H1 (cell line): ENCODE measurements at regions not wholly inside any gene's neighbourhood (a gene's known extent, or its start where the extent isn't known, plus 50 kb on each side); places are given as distances from the start of the nearest gene placed in this dataset.

Experiments used
- CTCF ChIA-PET: fragments of 300-600 bp; sonication (Branson Sonifier 250); formaldehyde crosslinking; loops from one replicate; lab custom pipeline; 2021; ENCODE audit not compliant: partially characterized antibody; lab: Charles Lee
- POLR2A ChIA-PET: fragments of 300-600 bp; sonication (Branson Sonifier 250); formaldehyde crosslinking; loops from one replicate; lab custom pipeline; 2021; ENCODE audit warnings: inconsistent platforms; ENCODE audit not compliant: partially characterized antibody; lab: Charles Lee
- DNase-seq, 2 experiments: peaks; one replicate each; pipeline versions ENCODE4 v3.0.0 to v3.0.0-alpha.2; 2010 to 2022; ENCODE audit warnings: low spot score in 2 of 2, low read depth in 1 of 2, mixed read lengths in 1 of 2
- FAIRE-seq: peaks from 2 replicates; lab custom pipeline; 2011; peaks lifted over from hg19 to GRCh38; lab: Jason Lieb, UNC
- H2AFZ ChIP-seq: 2 replicates; pipeline ENCODE4 v1.8.1; 2012; ENCODE audit warnings: low read length, inconsistent platforms
- H2AK5ac ChIP-seq: 2 replicates; pipeline ENCODE4 v1.6.1; 2013; ENCODE audit warnings: low read depth, low read length
- H2BK120ac ChIP-seq: replicated peaks from 2 replicates; pipeline ENCODE3; 2013; ENCODE audit warnings: low read depth, low read length, inconsistent platforms
- H2BK12ac ChIP-seq: 2 replicates; pipeline ENCODE4 v1.6.1; 2013; ENCODE audit warnings: low read depth, low read length
- H2BK15ac ChIP-seq: 2 replicates; pipeline ENCODE4 v1.6.1; 2013; ENCODE audit warnings: low read length
- H2BK20ac ChIP-seq: 2 replicates; pipeline ENCODE4 v1.6.1; 2013; ENCODE audit warnings: low read length
- H2BK5ac ChIP-seq: 2 replicates; pipeline ENCODE4 v1.6.1; 2013; ENCODE audit warnings: low read depth, low read length
- H3K14ac ChIP-seq: 2 replicates; pipeline ENCODE4 v1.6.1; 2013; ENCODE audit warnings: inconsistent platforms; ENCODE audit not compliant: insufficient read length
- H3K18ac ChIP-seq: 2 replicates; pipeline ENCODE4 v1.6.1; 2013; ENCODE audit warnings: low read length; ENCODE audit errors: extremely low read depth
- H3K23ac ChIP-seq: 2 replicates; pipeline ENCODE4 v1.6.1; 2013; ENCODE audit warnings: inconsistent platforms; ENCODE audit not compliant: insufficient read length
- H3K23me2 ChIP-seq: 2 replicates; pipeline ENCODE4 v1.6.1; 2013; ENCODE audit warnings: low read depth, low read length
- H3K27ac ChIP-seq: 2 replicates; pipeline ENCODE4 v1.6.1; 2011; ENCODE audit warnings: low read depth, low read length, inconsistent platforms
- H3K27me3 ChIP-seq, 4 experiments: replicated peaks in 1 of 4; 1 replicate in 1 of 4; 2 replicates in 3 of 4; pipeline versions ENCODE4 v1.6.1 to v1.8.1; 2011 to 2013; ENCODE audit warnings: low read length in 3 of 4, mild to moderate bottlenecking in 3 of 4, inconsistent platforms in 2 of 4, mixed read lengths in 2 of 4, moderate library complexity in 1 of 4; ENCODE audit not compliant: control insufficient read depth in 3 of 4, insufficient read depth in 3 of 4; ENCODE audit errors: extremely low read depth in 1 of 4
- H3K36me3 ChIP-seq, 4 experiments: 2 replicates each; pipeline versions ENCODE4 v1.6.1 to v1.8.1; 2011 to 2013; ENCODE audit warnings: mild to moderate bottlenecking in 4 of 4, low read length in 3 of 4, moderate library complexity in 2 of 4, control low read depth in 1 of 4, inconsistent platforms in 1 of 4; ENCODE audit not compliant: insufficient read depth in 4 of 4, control insufficient read depth in 2 of 4
- H3K4ac ChIP-seq: replicated peaks from 2 replicates; pipeline ENCODE3; 2013; ENCODE audit warnings: low read length, low read depth, mixed read lengths, inconsistent platforms; ENCODE audit not compliant: insufficient read length
- H3K4me1 ChIP-seq, 4 experiments: replicated peaks in 1 of 4; 1 replicate in 1 of 4; 2 replicates in 3 of 4; pipeline versions ENCODE4 v1.6.1 to v1.8.1; 2011 to 2013; ENCODE audit warnings: low read length in 3 of 4, inconsistent platforms in 2 of 4, mixed read lengths in 1 of 4; ENCODE audit not compliant: insufficient read depth in 4 of 4, control insufficient read depth in 3 of 4
- H3K4me2 ChIP-seq, 2 experiments: 2 replicates each; pipeline versions ENCODE4 v1.6.1 to v1.8.1; 2011 to 2013; ENCODE audit warnings: low read depth in 2 of 2, low read length in 2 of 2, control low read depth in 1 of 2, inconsistent platforms in 1 of 2, mild to moderate bottlenecking in 1 of 2; ENCODE audit not compliant: insufficient read depth in 1 of 2
- H3K4me3 ChIP-seq, 4 experiments: fragments of 200-600, 300-600 bp in 1 of 4; sonication (generic), shearing (Covaris generic), sonication (Bioruptor Twin) in 1 of 4; 2 replicates each; pipeline versions ENCODE4 v1.5.1 to v1.8.1; 2011 to 2016; ENCODE audit warnings: low read length in 4 of 4, low read depth in 3 of 4, control low read depth in 2 of 4, inconsistent platforms in 2 of 4, mild to moderate bottlenecking in 2 of 4, mixed read lengths in 1 of 4, moderate library complexity in 1 of 4; ENCODE audit not compliant: insufficient read depth in 2 of 4; ENCODE audit errors: extremely low read depth in 1 of 4
- H3K56ac ChIP-seq: replicated peaks from 2 replicates; pipeline ENCODE3; 2013; ENCODE audit warnings: low read depth, mild to moderate bottlenecking, mixed read lengths, low read length, inconsistent platforms; ENCODE audit not compliant: insufficient read length
- H3K79me1 ChIP-seq: 2 replicates; pipeline ENCODE4 v1.6.1; 2013; ENCODE audit warnings: low read depth, low read length, control low read depth
- H3K79me2 ChIP-seq, 2 experiments: 2 replicates each; pipeline versions ENCODE4 v1.6.1 to v1.8.1; 2012 to 2013; ENCODE audit warnings: low read length in 2 of 2, mild to moderate bottlenecking in 2 of 2, inconsistent platforms in 1 of 2; ENCODE audit not compliant: insufficient read depth in 2 of 2, control insufficient read depth in 1 of 2
- H3K9ac ChIP-seq, 4 experiments: replicated peaks in 1 of 4; 1 replicate in 1 of 4; 2 replicates in 3 of 4; pipeline versions ENCODE4 v1.6.1 to v1.8.1; 2011 to 2013; ENCODE audit warnings: low read depth in 3 of 4, low read length in 3 of 4, control low read depth in 2 of 4, mild to moderate bottlenecking in 2 of 4, moderate library complexity in 2 of 4, inconsistent platforms in 1 of 4; ENCODE audit errors: extremely low read depth in 1 of 4
- H3K9me3 ChIP-seq, 2 experiments: 2 replicates each; pipeline versions ENCODE4 v1.6.1 to v1.8.1; 2012 to 2013; ENCODE audit warnings: mild to moderate bottlenecking in 2 of 2, moderate library complexity in 2 of 2, control low read depth in 1 of 2, inconsistent platforms in 1 of 2, low read depth in 1 of 2, low read length in 1 of 2, mixed read lengths in 1 of 2; ENCODE audit not compliant: insufficient read depth in 2 of 2
- H4K20me1 ChIP-seq, 2 experiments: replicated peaks in 1 of 2; 2 replicates each; pipeline versions ENCODE3 to v1.8.1; 2011 to 2013; ENCODE audit warnings: inconsistent platforms in 2 of 2, low read length in 2 of 2, mild to moderate bottlenecking in 1 of 2; ENCODE audit not compliant: insufficient read depth in 2 of 2, control insufficient read depth in 1 of 2
- H4K5ac ChIP-seq: 2 replicates; pipeline ENCODE4 v1.6.1; 2013; ENCODE audit warnings: low read length, low read depth, mixed read lengths, inconsistent platforms; ENCODE audit not compliant: insufficient read length
- H4K8ac ChIP-seq: 2 replicates; pipeline ENCODE4 v1.8.0; 2013; ENCODE audit warnings: mild to moderate bottlenecking, moderate library complexity, low read length, inconsistent platforms; ENCODE audit not compliant: insufficient read depth; ENCODE audit errors: extremely low read depth
- H4K91ac ChIP-seq: replicated peaks from 2 replicates; pipeline ENCODE3; 2013; ENCODE audit warnings: low read length, mixed read lengths, inconsistent platforms; ENCODE audit not compliant: insufficient read length
- BACH1 ChIP-seq: IDR thresholded peaks from 2 replicates; pipeline ENCODE4 v1.6.1; 2012; ENCODE audit warnings: low read length, improper control_type of control experiment
- BCL11A ChIP-seq, 2 experiments: IDR thresholded peaks; one replicate each; pipeline ENCODE4 v1.6.1; 2011; ENCODE audit warnings: low read depth in 2 of 2, low read length in 2 of 2, mild to moderate bottlenecking in 2 of 2
- NRF1 ChIP-seq: IDR thresholded peaks from 2 replicates; pipeline ENCODE4 v1.6.1; 2011; ENCODE audit warnings: mild to moderate bottlenecking, low read depth, low read length, improper control_type of control experiment
- POLR2AphosphoS5 ChIP-seq: IDR thresholded peaks from 2 replicates; pipeline ENCODE4 v1.6.1; 2011; ENCODE audit warnings: low read depth, low read length
- RAD21 ChIP-seq, 2 experiments: IDR thresholded peaks in 1 of 2; conservative IDR thresholded peaks in 1 of 2; 2 replicates each; pipeline ENCODE4 v1.6.1; 2011; ENCODE audit warnings: low read depth in 2 of 2, low read length in 2 of 2, improper control_type of control experiment in 1 of 2, inconsistent platforms in 1 of 2, mild to moderate bottlenecking in 1 of 2, moderate library complexity in 1 of 2
- RFX5 ChIP-seq: IDR thresholded peaks from 2 replicates; pipeline ENCODE4 v1.6.1; 2011; ENCODE audit warnings: low read depth, low read length, improper control_type of control experiment, borderline replicate concordance
- WGBS, 2 experiments: shearing (Covaris generic) in 1 of 2; methylation state at CpG; one replicate each; pipeline versions ENCODE4 v1.1.6 to v1.1.7; 2013 to 2015; ENCODE audit warnings: low lambda C conversion rate in 2 of 2, mixed read lengths in 2 of 2, inconsistent platforms in 1 of 2, low coverage in 1 of 2, missing lambda C conversion rate in 1 of 2; ENCODE audit not compliant: insufficient replicate concordance in 2 of 2, insufficient coverage in 1 of 2, insufficient read length in 1 of 2; ENCODE audit errors: extremely low coverage in 1 of 2, missing lambda C conversion rate in 1 of 2; 5-methylcytosine and 5-hydroxymethylcytosine counted together

DNA sequence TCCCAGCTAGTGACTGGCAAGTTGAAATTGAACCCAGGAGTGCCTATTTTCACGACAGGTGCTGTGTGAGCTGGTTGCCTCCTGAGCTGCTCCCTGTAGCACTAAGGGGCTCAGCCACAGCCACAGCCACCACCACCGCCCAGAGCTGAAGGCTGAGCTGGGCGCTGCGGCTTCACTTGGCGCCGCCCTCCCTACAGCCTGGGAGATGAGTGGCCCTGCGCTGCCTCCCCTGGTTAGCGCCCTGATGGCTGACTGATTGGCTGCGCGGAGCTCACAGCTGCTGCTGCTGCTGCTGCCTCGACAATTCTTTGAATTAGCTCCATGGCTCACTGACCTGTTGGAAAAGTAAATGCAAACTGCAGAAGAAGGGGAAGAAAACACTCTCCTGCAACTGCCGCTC, 91.8 kb upstream of the TMEM132E start:
- ChIA-PET POLR2A (interaction anchor here (0.6 kb wide), 1 partner anchor 29 kb away, joined by 3 read pairs; no protein-coding TSS in a partner anchor), CTCF (interaction anchor here (0.6 to 3.6 kb wide), 12 partner anchors 10 to 233 kb away, joined by 3 to 18 read pairs (median 4); no protein-coding TSS in a partner anchor)
- Histone ChIP-seq H3K27me3 (no peaks in the 10 kb centered on the region; a peak in 3 of 7 replicates), H3K4ac (no peak overlapping the region), H3K18ac (no peak overlapping the region), H4K91ac (no peak overlapping the region), H2BK12ac (no peak overlapping the region), H2AK5ac (no peak overlapping the region), H4K20me1 (no peaks in the 10 kb centered on the region), H3K27ac (no peak overlapping the region), H2BK15ac (no peak overlapping the region), H3K56ac (no peak overlapping the region), H3K23ac (no peak overlapping the region), H3K4me3 (no peak overlapping the region), H2AFZ (no peak overlapping the region), H3K4me1 (peaks cover 0 to 2% (median 0%) of the 10 kb centered on the region in 4 experiments; a peak in 1 of 7 replicates), H3K9me3 (no peaks in the 10 kb centered on the region), H2BK20ac (no peak overlapping the region), H4K5ac (no peak overlapping the region), H2BK5ac (no peak overlapping the region), H3K79me2 (no peaks in the 10 kb centered on the region), H3K79me1 (no peaks in the 10 kb centered on the region), H3K36me3 (no peaks in the 10 kb centered on the region), H4K8ac (no peak overlapping the region), H3K23me2 (no peaks in the 10 kb centered on the region), H3K9ac (no peak overlapping the region), H3K14ac (no peak overlapping the region), H3K4me2 (no peak overlapping the region; a peak in 1 of 4 replicates), H2BK120ac (no peak overlapping the region)
- 41% methylated on average over 12 of the region's 12 CpGs; no CpG with 5 or more reads in 1 of the 2 experiments for WGBS, 2 experiments
- DNase-seq (peak in 1 of 2 experiments; percentile 54), FAIRE-seq (no peak)
- no peak for TF ChIP-seq BACH1
- no peak for TF ChIP-seq BCL11A (IDR thresholded peaks at IDR 0.05; ENCODE audit: low read depth in 2 of 2, low read length in 2 of 2)
- no peak for TF ChIP-seq NRF1
- TF ChIP-seq POLR2AphosphoS5: no peak
- 0 out of 4 replicates have a peak, but pooled peaks of 1 of the 2 experiments have one; percentile 4 for TF ChIP-seq RAD21 (IDR thresholded peaks at IDR 0.05 in 1 of 2, conservative IDR thresholded peaks at IDR 0.05 in 1 of 2; ENCODE audit: low read depth in 2 of 2, low read length in 2 of 2)
- no peak for TF ChIP-seq RFX5
